Spinal cord (tissue), 9 donors: ENCODE measurements at regions not wholly inside any gene's neighbourhood (a gene's known extent, or its start where the extent isn't known, plus 50 kb on each side); places are given as distances from the start of the nearest gene placed in this dataset.
A peak's percentile ranks its signal among the peaks of the same experiment; 100 is the strongest.

ENCODE experiments used
- DNase-seq, 6 donors: peaks; one replicate each; pipeline versions ENCODE4 v3.0.0 to v3.0.0-alpha.2; 2013 to 2015; ENCODE audit warnings: low spot score in 6 of 6, low read depth in 4 of 6
- H3K27ac ChIP-seq: one replicate; pipeline ENCODE4 v1.5.1; 2013; ENCODE audit warnings: low read depth, low read length, control low read depth
- H3K27me3 ChIP-seq: one replicate; pipeline ENCODE4 v1.6.1; 2013; ENCODE audit warnings: low read length; ENCODE audit not compliant: control insufficient read depth, insufficient read depth
- H3K36me3 ChIP-seq: one replicate; pipeline ENCODE4 v1.6.1; 2013; ENCODE audit warnings: low read length; ENCODE audit not compliant: control insufficient read depth, insufficient read depth
- H3K4me1 ChIP-seq: one replicate; pipeline ENCODE4 v1.6.1; 2013; ENCODE audit warnings: low read length; ENCODE audit not compliant: control insufficient read depth, insufficient read depth
- H3K4me3 ChIP-seq: one replicate; pipeline ENCODE4 v1.5.1; 2013; ENCODE audit warnings: low read depth, low read length, control low read depth
- H3K9me3 ChIP-seq: one replicate; pipeline ENCODE4 v1.6.1; 2013; ENCODE audit warnings: low read length; ENCODE audit not compliant: control insufficient read depth, insufficient read depth
- WGBS: methylation state at CpG from one replicate; pipeline ENCODE4 v1.1.5; 2013; ENCODE audit warnings: missing lambda C conversion rate; ENCODE audit not compliant: insufficient coverage; 5-methylcytosine and 5-hydroxymethylcytosine counted together
- donor health status: healthy.

- DNase-seq: peak in 3 of 6 donors; percentile 54 to 80 (median 65)
- H3K4me1 ChIP-seq: peaks cover 11% of the 10 kb centered on the region
- H3K27ac ChIP-seq: peak overlapping the region; percentile 62
- no peak overlapping the region for H3K4me3 ChIP-seq
- no peaks in the 10 kb centered on the region for H3K36me3 ChIP-seq
- no CpG with 5 or more reads among the region's 3 CpGs for WGBS
- no peaks in the 10 kb centered on the region for H3K27me3 ChIP-seq
- no peaks in the 10 kb centered on the region for H3K9me3 ChIP-seq
These were observed 179.3 kb downstream of the C1D start for GRCh38 chr2:67883316-67884087.

GRCh38 chr2:67888351-67889005 lies 174.3 kb downstream of the C1D start:
- Histone ChIP-seq H3K27me3 (no peaks in the 10 kb centered on the region), H3K4me1 (peaks cover 4% of the 10 kb centered on the region), H3K36me3 (no peaks in the 10 kb centered on the region), H3K4me3 (no peak overlapping the region), H3K27ac (no peak overlapping the region), H3K9me3 (no peaks in the 10 kb centered on the region)
- DNase-seq: no peak

- DNase-seq: no peak
- H3K4me3 ChIP-seq: no peak overlapping the region
- no peak overlapping the region for H3K27ac ChIP-seq
- no peaks in the 10 kb centered on the region for H3K36me3 ChIP-seq
- H3K4me1 ChIP-seq: peaks cover 4% of the 10 kb centered on the region
- 91% methylated on average over 1 of the region's 2 CpGs for WGBS
- no peaks in the 10 kb centered on the region for H3K27me3 ChIP-seq
- H3K9me3 ChIP-seq: no peaks in the 10 kb centered on the region
These were observed 173.7 kb downstream of the C1D start for GRCh38 chr2:67889056-67889455.

- Histone ChIP-seq H3K36me3 (no peaks in the 10 kb centered on the region), H3K27me3 (no peaks in the 10 kb centered on the region), H3K27ac (no peak overlapping the region), H3K4me3 (no peak overlapping the region), H3K4me1 (peaks cover 4% of the 10 kb centered on the region), H3K9me3 (no peaks in the 10 kb centered on the region)
- DNase-seq: no peak
- 100% methylated on average over 1 of the region's 1 CpG for WGBS
These were observed 171.2 kb downstream of the C1D start for GRCh38 chr2:67891642-67892041.

GRCh38 chr2:67892339-67892846 lies 170.4 kb downstream of the C1D start:
- peaks cover 4% of the 10 kb centered on the region for H3K4me1 ChIP-seq
- WGBS: 62% methylated on average over 4 of the region's 6 CpGs
- peak in 1 of 6 donors; percentile 74 for DNase-seq
- H3K4me3 ChIP-seq: no peak overlapping the region
- H3K36me3 ChIP-seq: no peaks in the 10 kb centered on the region
- H3K9me3 ChIP-seq: no peaks in the 10 kb centered on the region
- H3K27ac ChIP-seq: no peak overlapping the region
- H3K27me3 ChIP-seq: no peaks in the 10 kb centered on the region

- H3K36me3 ChIP-seq: no peaks in the 10 kb centered on the region
- no peak overlapping the region for H3K4me3 ChIP-seq
- 49% methylated on average over 5 of the region's 7 CpGs for WGBS
- no peak for DNase-seq
- H3K27ac ChIP-seq: no peak overlapping the region
- H3K4me1 ChIP-seq: no peaks in the 10 kb centered on the region
- no peaks in the 10 kb centered on the region for H3K27me3 ChIP-seq
- no peaks in the 10 kb centered on the region for H3K9me3 ChIP-seq
These were observed 167.4 kb downstream of the C1D start for GRCh38 chr2:67895227-67895941.

GRCh38 chr2:67896076-67896475 lies 166.7 kb downstream of the C1D start:
- no peaks in the 10 kb centered on the region for H3K36me3 ChIP-seq
- no peak overlapping the region for H3K4me3 ChIP-seq
- no peak for DNase-seq
- no peak overlapping the region for H3K27ac ChIP-seq
- H3K9me3 ChIP-seq: no peaks in the 10 kb centered on the region
- no CpG with 5 or more reads among the region's 8 CpGs for WGBS
- no peaks in the 10 kb centered on the region for H3K27me3 ChIP-seq
- no peaks in the 10 kb centered on the region for H3K4me1 ChIP-seq

- DNase-seq: no peak
- Histone ChIP-seq H3K4me1 (no peaks in the 10 kb centered on the region), H3K36me3 (no peaks in the 10 kb centered on the region), H3K4me3 (no peak overlapping the region), H3K27ac (no peak overlapping the region), H3K27me3 (no peaks in the 10 kb centered on the region), H3K9me3 (no peaks in the 10 kb centered on the region)
- WGBS: no CpG with 5 or more reads among the region's 2 CpGs
These were observed 166.3 kb downstream of the C1D start for GRCh38 chr2:67896476-67896875.

GRCh38 chr2:67898595-67898994 lies 164.2 kb downstream of the C1D start:
- H3K27me3 ChIP-seq: no peaks in the 10 kb centered on the region
- H3K4me3 ChIP-seq: no peak overlapping the region
- no peak overlapping the region for H3K27ac ChIP-seq
- 34% methylated on average over 4 of the region's 4 CpGs for WGBS
- H3K4me1 ChIP-seq: no peaks in the 10 kb centered on the region
- peak in 1 of 6 donors; percentile 58 for DNase-seq
- no peaks in the 10 kb centered on the region for H3K36me3 ChIP-seq
- H3K9me3 ChIP-seq: no peaks in the 10 kb centered on the region
